CD4-positive, alpha-beta T cell (primary cell): ENCODE measurements at regions not wholly inside any gene's neighbourhood (a gene's known extent, or its start where the extent isn't known, plus 50 kb on each side); places are given as distances from the start of the nearest gene placed in this dataset.

Source experiments
- ATAC-seq: fragments of 200-7000 bp; cut with Tn5 transposase; one replicate; pipeline ENCODE4 v1.10.0; 2022; ENCODE audit warnings: mild to moderate bottlenecking; ENCODE audit not compliant: poor library complexity
- CTCF ChIA-PET: fragments of 350-600 bp; sonication (Branson Sonifier 250); formaldehyde crosslinking; loops from one replicate; lab custom pipeline; 2021; ENCODE audit warnings: antibody characterized with exemption, inconsistent platforms; lab: Charles Lee
- POLR2A ChIA-PET: fragments of 350-600 bp; sonication (Branson Sonifier 250); formaldehyde crosslinking; loops from one replicate; lab custom pipeline; 2021; ENCODE audit warnings: antibody characterized with exemption, inconsistent platforms; lab: Charles Lee
- DNase-seq, 14 experiments: peaks; one replicate each; pipeline ENCODE4 v3.0.0-alpha.2; 2013 to 2020; ENCODE audit warnings: mixed read lengths in 2 of 14
- H3K27ac ChIP-seq, 2 donors: one replicate each; pipeline versions ENCODE4 v1.5.1 to v1.7.0; 2013; ENCODE audit warnings: low read length in 2 of 2, low read depth in 1 of 2, mild to moderate bottlenecking in 1 of 2
- H3K27me3 ChIP-seq, 2 experiments: 1 replicate in 1 of 2; 2 replicates in 1 of 2; pipeline versions ENCODE4 v1.6.1 to v1.7.0; 2013; ENCODE audit warnings: low read length in 2 of 2, control low read depth in 1 of 2, mild to moderate bottlenecking in 1 of 2, moderate library complexity in 1 of 2; ENCODE audit not compliant: insufficient read depth in 2 of 2, control insufficient read depth in 1 of 2
- H3K36me3 ChIP-seq: one replicate; pipeline ENCODE4 v1.6.1; 2013; ENCODE audit warnings: low read length, control low read depth; ENCODE audit not compliant: insufficient read depth
- H3K4me1 ChIP-seq: one replicate; pipeline ENCODE4 v1.6.1; 2013; ENCODE audit warnings: low read length, control low read depth; ENCODE audit not compliant: insufficient read depth
- H3K4me3 ChIP-seq: one replicate; pipeline ENCODE4 v1.5.1; 2013; ENCODE audit warnings: mild to moderate bottlenecking, low read length, moderate library complexity
- H3K9me3 ChIP-seq, 2 experiments: 1 replicate in 1 of 2; 2 replicates in 1 of 2; pipeline versions ENCODE4 v1.6.1 to v1.7.0; 2013; ENCODE audit warnings: low read length in 2 of 2, mild to moderate bottlenecking in 2 of 2, control low read depth in 1 of 2, moderate library complexity in 1 of 2; ENCODE audit not compliant: control insufficient read depth in 1 of 2, insufficient read depth in 1 of 2
- H3K27ac Mint-ChIP-seq: one replicate; pipeline ENCODE4 v1.8.0; 2020; ENCODE audit warnings: mixed read lengths
- H3K27me3 Mint-ChIP-seq: one replicate; pipeline ENCODE4 v1.8.0; 2021; ENCODE audit warnings: mixed read lengths
- H3K36me3 Mint-ChIP-seq: one replicate; pipeline ENCODE4 v1.8.0; 2021; ENCODE audit warnings: low read depth, mixed read lengths
- H3K4me1 Mint-ChIP-seq: one replicate; pipeline ENCODE4 v1.8.0; 2021; ENCODE audit warnings: low read depth, mixed read lengths
- H3K4me3 Mint-ChIP-seq: one replicate; pipeline ENCODE4 v1.8.0; 2020; ENCODE audit warnings: mild to moderate bottlenecking, mixed read lengths
- H3K9me3 Mint-ChIP-seq: one replicate; pipeline ENCODE4 v1.8.0; 2020; ENCODE audit warnings: mixed read lengths
- intact Hi-C, 2 experiments: fragments of 100-400 bp; cut with DNase I in 1 of 2; cut with micrococcal nuclease in 1 of 2; formaldehyde crosslinking; loops; one replicate each; pipeline versions ENCODE4 v1.15.1 to v1.9.0; 2023 to 2025; cut with DNase I, micrococcal nuclease
- TF ChIP-seq, protein P1 (sequence below): fragments of 200-600 bp; IDR thresholded peaks from one replicate; pipeline ENCODE4 v1.8.0; 2022; ENCODE audit warnings: antibody characterized with exemption, mild to moderate bottlenecking

DNA sequence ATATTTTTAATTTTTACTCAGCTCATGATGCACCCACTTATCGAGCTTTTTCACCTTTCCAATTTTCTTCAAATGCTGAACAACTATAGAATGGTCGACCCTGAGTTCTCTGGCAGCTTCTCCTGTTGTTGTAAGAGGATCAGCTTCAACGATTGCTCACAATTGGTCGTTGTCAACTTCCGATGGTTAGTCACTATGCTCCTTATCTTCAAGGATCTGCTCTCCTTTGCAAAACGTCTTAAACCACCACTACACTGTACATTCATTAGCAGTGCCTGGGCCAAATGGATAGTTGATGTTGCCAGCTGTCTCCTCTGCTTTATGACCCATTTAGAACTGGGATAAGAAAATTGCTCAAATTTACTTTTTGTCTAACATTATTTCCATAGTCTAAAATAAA is 385.9 kb upstream of the LYPLAL1 start:
- no peak overlapping the region for H3K27ac Mint-ChIP-seq
- H3K36me3 Mint-ChIP-seq: no peaks in the 10 kb centered on the region
- Histone ChIP-seq H3K36me3 (no peaks in the 10 kb centered on the region), H3K4me3 (no peak overlapping the region), H3K27ac (no peak overlapping the region), H3K27me3 (no peaks in the 10 kb centered on the region), H3K4me1 (no peaks in the 10 kb centered on the region), H3K9me3 (peaks cover 0 to 3% of the 10 kb centered on the region in 2 experiments)
- CTCF ChIA-PET: no interaction called here
- POLR2A ChIA-PET: no interaction called here
- DNase-seq (no peak), ATAC-seq (no peak)
- peaks cover 2% of the 10 kb centered on the region for H3K9me3 Mint-ChIP-seq
- no peak overlapping the region for H3K4me3 Mint-ChIP-seq
- H3K27me3 Mint-ChIP-seq: no peaks in the 10 kb centered on the region
- no peaks in the 10 kb centered on the region for H3K4me1 Mint-ChIP-seq
- intact Hi-C loops: no loop called here
- TF ChIP-seq, protein P1, sequence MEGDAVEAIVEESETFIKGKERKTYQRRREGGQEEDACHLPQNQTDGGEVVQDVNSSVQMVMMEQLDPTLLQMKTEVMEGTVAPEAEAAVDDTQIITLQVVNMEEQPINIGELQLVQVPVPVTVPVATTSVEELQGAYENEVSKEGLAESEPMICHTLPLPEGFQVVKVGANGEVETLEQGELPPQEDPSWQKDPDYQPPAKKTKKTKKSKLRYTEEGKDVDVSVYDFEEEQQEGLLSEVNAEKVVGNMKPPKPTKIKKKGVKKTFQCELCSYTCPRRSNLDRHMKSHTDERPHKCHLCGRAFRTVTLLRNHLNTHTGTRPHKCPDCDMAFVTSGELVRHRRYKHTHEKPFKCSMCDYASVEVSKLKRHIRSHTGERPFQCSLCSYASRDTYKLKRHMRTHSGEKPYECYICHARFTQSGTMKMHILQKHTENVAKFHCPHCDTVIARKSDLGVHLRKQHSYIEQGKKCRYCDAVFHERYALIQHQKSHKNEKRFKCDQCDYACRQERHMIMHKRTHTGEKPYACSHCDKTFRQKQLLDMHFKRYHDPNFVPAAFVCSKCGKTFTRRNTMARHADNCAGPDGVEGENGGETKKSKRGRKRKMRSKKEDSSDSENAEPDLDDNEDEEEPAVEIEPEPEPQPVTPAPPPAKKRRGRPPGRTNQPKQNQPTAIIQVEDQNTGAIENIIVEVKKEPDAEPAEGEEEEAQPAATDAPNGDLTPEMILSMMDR: no peak

DNA sequence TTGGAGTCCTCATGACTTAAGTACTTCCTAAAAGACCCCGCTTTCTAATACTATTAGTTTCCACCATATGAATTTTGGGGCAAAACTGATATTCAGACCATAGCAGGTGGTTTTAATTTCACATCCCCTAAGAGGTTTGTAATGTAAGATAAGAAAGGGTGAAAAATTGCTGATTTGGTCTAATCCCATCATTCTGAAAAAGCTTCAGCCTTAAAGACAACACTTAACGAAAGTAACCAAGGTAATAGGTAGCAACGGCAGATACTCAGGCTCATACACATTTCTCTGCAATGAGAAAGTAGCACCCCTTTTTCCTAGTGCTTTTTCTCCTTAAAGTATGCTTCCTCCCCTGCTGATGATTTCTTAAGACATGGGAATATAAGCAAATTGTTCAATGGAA is 376.9 kb upstream of the LYPLAL1 start:
- H3K36me3 Mint-ChIP-seq: no peaks in the 10 kb centered on the region
- no peaks in the 10 kb centered on the region for H3K4me1 ChIP-seq
- ChIA-PET POLR2A (no interaction called here), CTCF (no interaction called here)
- H3K9me3 ChIP-seq: no peaks in the 10 kb centered on the region
- no peaks in the 10 kb centered on the region for H3K36me3 ChIP-seq
- H3K4me1 Mint-ChIP-seq: no peaks in the 10 kb centered on the region
- H3K4me3 Mint-ChIP-seq: no peak overlapping the region
- ATAC-seq: no peak
- TF ChIP-seq, protein P1: no peak
- H3K27me3 Mint-ChIP-seq: no peaks in the 10 kb centered on the region
- no peak for DNase-seq
- intact Hi-C loops: no loop called here
- H3K27ac Mint-ChIP-seq: no peak overlapping the region
- H3K27ac ChIP-seq: no peak overlapping the region
- no peaks in the 10 kb centered on the region for H3K27me3 ChIP-seq
- peaks cover 2% of the 10 kb centered on the region for H3K9me3 Mint-ChIP-seq
- no peak overlapping the region for H3K4me3 ChIP-seq

DNA sequence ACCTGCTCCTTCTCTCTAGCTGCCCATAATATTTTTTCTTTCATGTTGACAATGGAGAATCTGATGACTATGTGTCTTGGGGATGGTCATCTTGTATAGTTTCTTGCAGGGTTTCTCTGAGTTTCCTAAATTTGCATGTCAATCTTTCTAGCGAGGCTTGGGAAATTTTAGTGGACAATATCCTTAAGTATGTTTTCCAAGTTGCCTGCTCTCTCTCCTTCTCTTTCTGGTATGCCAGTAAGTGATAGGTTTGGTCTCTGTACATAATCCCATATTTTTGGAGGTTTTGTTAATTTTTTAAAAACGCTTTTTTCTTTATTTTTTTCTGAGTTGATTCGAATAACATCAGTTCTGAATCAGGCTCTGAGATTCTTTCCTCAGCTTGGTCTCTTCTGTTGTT is 370.9 kb upstream of the LYPLAL1 start:
- POLR2A ChIA-PET: no interaction called here
- no peak overlapping the region for H3K27ac Mint-ChIP-seq
- ATAC-seq (no peak), DNase-seq (no peak)
- peaks cover 2% of the 10 kb centered on the region for H3K9me3 Mint-ChIP-seq
- H3K36me3 Mint-ChIP-seq: no peaks in the 10 kb centered on the region
- CTCF ChIA-PET: no interaction called here
- H3K4me3 ChIP-seq: no peak overlapping the region
- H3K9me3 ChIP-seq: no peaks in the 10 kb centered on the region
- H3K36me3 ChIP-seq: no peaks in the 10 kb centered on the region
- TF ChIP-seq, protein P1: no peak
- H3K27me3 Mint-ChIP-seq: no peaks in the 10 kb centered on the region
- no peaks in the 10 kb centered on the region for H3K27me3 ChIP-seq
- H3K4me3 Mint-ChIP-seq: no peak overlapping the region
- no peaks in the 10 kb centered on the region for H3K4me1 Mint-ChIP-seq
- intact Hi-C loops: no loop called here
- H3K27ac ChIP-seq: no peak overlapping the region
- H3K4me1 ChIP-seq: no peaks in the 10 kb centered on the region
